Keratinocyte (primary cell): ENCODE measurements at regions not wholly inside any gene's neighbourhood (a gene's known extent, or its start where the extent isn't known, plus 50 kb on each side); places are given as distances from the start of the nearest gene placed in this dataset.

Experiments used
- DNase-seq: peaks from one replicate; pipeline ENCODE4 v3.0.0-alpha.2; 2011; ENCODE audit warnings: low read depth, missing footprints, low spot score
- FAIRE-seq: peaks from 2 replicates; lab custom pipeline; 2011; peaks lifted over from hg19 to GRCh38; lab: Jason Lieb, UNC
- H2AFZ ChIP-seq: 2 replicates; pipeline ENCODE4 v1.6.0; 2012; ENCODE audit warnings: low read length, control low read depth, inconsistent platforms; ENCODE audit not compliant: control insufficient read depth
- H3K27ac ChIP-seq: 2 replicates; pipeline ENCODE4 v1.5.1; 2011; ENCODE audit warnings: low read length; ENCODE audit not compliant: control insufficient read depth, insufficient read depth
- H3K27me3 ChIP-seq: 3 replicates; pipeline ENCODE4 v1.6.0; 2011; ENCODE audit warnings: low read length; ENCODE audit not compliant: control insufficient read depth, insufficient read depth; ENCODE audit errors: extremely low read depth
- H3K36me3 ChIP-seq, 2 experiments: 2 replicates in 1 of 2; 3 replicates in 1 of 2; pipeline ENCODE4 v1.5.1; 2011; ENCODE audit warnings: low read length in 2 of 2, mild to moderate bottlenecking in 1 of 2; ENCODE audit not compliant: control insufficient read depth in 2 of 2, insufficient read depth in 2 of 2; ENCODE audit errors: extremely low read depth in 1 of 2
- H3K4me1 ChIP-seq: 3 replicates; pipeline ENCODE4 v1.5.1; 2011; ENCODE audit warnings: low read length; ENCODE audit not compliant: control insufficient read depth, insufficient read depth; ENCODE audit errors: extremely low read depth
- H3K4me2 ChIP-seq: 3 replicates; pipeline ENCODE4 v1.6.0; 2011; ENCODE audit warnings: low read depth, low read length; ENCODE audit not compliant: control insufficient read depth, insufficient read depth; ENCODE audit errors: extremely low read depth
- H3K4me3 ChIP-seq, 3 experiments: fragments of 200-600 bp in 1 of 3; sonication (generic) in 1 of 3; 2 replicates in 2 of 3; 3 replicates in 1 of 3; pipeline ENCODE4 v1.5.1; 2011 to 2016; ENCODE audit warnings: low read length in 3 of 3, mild to moderate bottlenecking in 3 of 3, control low read depth in 2 of 3, inconsistent platforms in 1 of 3, low read depth in 1 of 3, mixed read lengths in 1 of 3, mixed run types in 1 of 3, moderate library complexity in 1 of 3; ENCODE audit not compliant: control insufficient read depth in 2 of 3, insufficient read depth in 2 of 3; ENCODE audit errors: extremely low read depth in 1 of 3
- H3K79me2 ChIP-seq: 2 replicates; pipeline ENCODE4 v1.6.0; 2012; ENCODE audit warnings: low read length; ENCODE audit not compliant: control insufficient read depth, insufficient read depth
- H3K9ac ChIP-seq: 3 replicates; pipeline ENCODE4 v1.6.0; 2011; ENCODE audit warnings: low read length; ENCODE audit not compliant: control insufficient read depth, insufficient read depth; ENCODE audit errors: extremely low read depth
- H3K9me1 ChIP-seq: 3 replicates; pipeline ENCODE4 v1.6.0; 2011; ENCODE audit warnings: low read length; ENCODE audit not compliant: control insufficient read depth, insufficient read depth; ENCODE audit errors: extremely low read depth
- H3K9me3 ChIP-seq: 2 replicates; pipeline ENCODE4 v1.5.1; 2012; ENCODE audit warnings: low read depth, low read length; ENCODE audit not compliant: control insufficient read depth
- H4K20me1 ChIP-seq: 3 replicates; pipeline ENCODE4 v1.6.0; 2011; ENCODE audit warnings: low read length; ENCODE audit not compliant: control insufficient read depth, insufficient read depth; ENCODE audit errors: extremely low read depth
- CTCF ChIP-seq, 3 experiments: IDR thresholded peaks in 1 of 3; conservative IDR thresholded peaks in 1 of 3; optimal IDR thresholded peaks in 1 of 3; 2 replicates in 2 of 3; 3 replicates in 1 of 3; pipeline versions ENCODE3 to v1.5.1; 2011; ENCODE audit warnings: low read length in 3 of 3, mild to moderate bottlenecking in 3 of 3, moderate library complexity in 2 of 3, control low read depth in 1 of 3, inconsistent platforms in 1 of 3; ENCODE audit not compliant: insufficient read depth in 2 of 3; ENCODE audit errors: extremely low read depth in 1 of 3
- EZH2 ChIP-seq: IDR thresholded peaks from one replicate; pipeline ENCODE4 v1.6.1; 2012; ENCODE audit warnings: inconsistent platforms, mild to moderate bottlenecking, low read length, moderate library complexity
- dilution Hi-C: fragments of 300-500 bp; cut with MboI; formaldehyde crosslinking; loops from one replicate; pipeline ENCODE4 v1.7.0; 2020; ENCODE audit warnings: low sequenced_read_pairs; ENCODE audit not compliant: extremely low pct_ligation_motif_present

GRCh38 chr11:116478205-116478604 lies 294.6 kb downstream of the BUD13 start:
- no peak overlapping the region for H3K4me3 ChIP-seq
- H3K4me1 ChIP-seq = no peaks in the 10 kb centered on the region
- dilution Hi-C loops = no loop called here
- H3K9me3 ChIP-seq = no peaks in the 10 kb centered on the region
- H3K9ac ChIP-seq = no peak overlapping the region
- no peaks in the 10 kb centered on the region for H3K79me2 ChIP-seq
- H2AFZ ChIP-seq = no peak overlapping the region
- no peak overlapping the region for H3K4me2 ChIP-seq
- no peaks in the 10 kb centered on the region for H4K20me1 ChIP-seq
- H3K27ac ChIP-seq = no peak overlapping the region
- no peaks in the 10 kb centered on the region for H3K9me1 ChIP-seq
- no peak for FAIRE-seq
- no peak for DNase-seq
- no peak for TF ChIP-seq CTCF (optimal IDR thresholded peaks at IDR 0.05 in 1 of 3, IDR thresholded peaks at IDR 0.05 in 1 of 3, conservative IDR thresholded peaks at IDR 0.05 in 1 of 3; ENCODE audit: extremely low read depth in 1 of 3, insufficient read depth in 2 of 3, low read length in 3 of 3)
- TF ChIP-seq EZH2 = no peak
- no peaks in the 10 kb centered on the region for H3K36me3 ChIP-seq
- peaks cover 13% of the 10 kb centered on the region for H3K27me3 ChIP-seq

DNA sequence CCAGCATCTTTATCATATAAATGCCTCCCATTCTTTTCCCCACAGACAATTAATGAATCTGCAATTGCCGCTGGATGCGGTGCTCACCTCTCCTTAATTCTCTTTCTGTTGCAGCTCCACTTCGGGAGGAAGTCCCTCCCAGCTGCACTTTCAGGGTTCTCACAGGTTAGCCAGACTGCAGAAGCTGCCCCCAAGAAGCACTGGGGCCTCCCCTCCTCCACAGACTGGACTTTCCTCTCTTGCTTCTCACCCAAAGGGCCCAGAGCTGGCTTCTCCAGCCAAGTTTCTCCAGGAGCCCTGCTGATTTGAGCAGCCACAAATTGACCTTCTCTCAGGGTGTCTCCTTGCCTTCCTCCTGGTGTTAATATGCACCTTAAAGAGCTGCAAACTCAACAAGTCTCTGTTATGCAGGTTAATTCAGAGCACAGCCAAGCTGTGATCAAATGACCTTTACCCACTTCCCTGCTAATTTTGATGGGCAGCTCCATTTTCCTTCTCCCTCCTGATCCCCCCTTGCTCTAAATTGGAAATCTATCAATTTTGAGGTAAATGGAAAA lies 298.9 kb downstream of the BUD13 start:
- Histone ChIP-seq H4K20me1 (no peaks in the 10 kb centered on the region), H3K9ac (no peak overlapping the region), H3K27me3 (peaks cover 6% of the 10 kb centered on the region), H3K27ac (no peak overlapping the region), H3K4me1 (peaks cover 13% of the 10 kb centered on the region), H3K4me2 (no peak overlapping the region), H3K79me2 (no peaks in the 10 kb centered on the region), H3K4me3 (no peak overlapping the region), H3K36me3 (no peaks in the 10 kb centered on the region), H3K9me3 (no peaks in the 10 kb centered on the region), H2AFZ (no peak overlapping the region), H3K9me1 (no peaks in the 10 kb centered on the region)
- DNase-seq (no peak), FAIRE-seq (no peak)
- no peak for TF ChIP-seq CTCF (optimal IDR thresholded peaks at IDR 0.05 in 1 of 3, IDR thresholded peaks at IDR 0.05 in 1 of 3, conservative IDR thresholded peaks at IDR 0.05 in 1 of 3; ENCODE audit: extremely low read depth in 1 of 3, insufficient read depth in 2 of 3, low read length in 3 of 3)
- no peak for TF ChIP-seq EZH2
- dilution Hi-C loops = no loop called here
